ENCODE measurements at regions not wholly inside any gene's neighbourhood (a gene's known extent, or its start where the extent isn't known, plus 50 kb on each side); places are given as distances from the start of the nearest gene placed in this dataset.

- intact Hi-C loops (cut with DNase I): no loop called here
- Histone ChIP-seq H3K27me3 (no peaks in the 10 kb centered on the region), H3K4me1 (no peaks in the 10 kb centered on the region), H3K9me3 (no peaks in the 10 kb centered on the region), H3K27ac (no peak overlapping the region), H3K4me3 (no peak overlapping the region), H3K36me3 (no peaks in the 10 kb centered on the region)
- no peak for TF ChIP-seq CTCF (IDR thresholded peaks at IDR 0.05)
- FAIRE-seq (no peak), ATAC-seq (no peak), DNase-seq (no peak)
- 43 to 57% methylated on average over 2 of the region's 2 CpGs for WGBS, 2 donors
Measured at GRCh38 chr9:115715666-115716065, 437.9 kb upstream of the PAPPA start.

- no peak for DNase-seq
- no peak overlapping the region for H3K4me3 ChIP-seq
- no peaks in the 10 kb centered on the region for H3K9me3 ChIP-seq
- H3K4me1 ChIP-seq: no peaks in the 10 kb centered on the region
- no peaks in the 10 kb centered on the region for H3K27me3 ChIP-seq
- ATAC-seq: no peak
- no peak for TF ChIP-seq CTCF (IDR thresholded peaks at IDR 0.05)
- H3K27ac ChIP-seq: no peak overlapping the region
- H3K36me3 ChIP-seq: no peaks in the 10 kb centered on the region
- no peak for FAIRE-seq
- intact Hi-C loops (cut with DNase I): no loop called here
Measured at GRCh38 chr9:115717298-115717697, 436.3 kb upstream of the PAPPA start.

- no peak overlapping the region for H3K4me3 ChIP-seq
- WGBS, 2 donors: 59 to 76% methylated on average over 1 of the region's 1 CpG
- no peak for FAIRE-seq
Measured at GRCh38 chr9:115717711-115718173, 435.8 kb upstream of the PAPPA start.

GRCh38 chr9:115730396-115730795 lies 423.2 kb upstream of the PAPPA start:
- TF ChIP-seq CTCF (IDR thresholded peaks at IDR 0.05): no peak
- Histone ChIP-seq H3K36me3 (no peaks in the 10 kb centered on the region), H3K9me3 (no peaks in the 10 kb centered on the region), H3K27me3 (no peaks in the 10 kb centered on the region), H3K4me1 (no peaks in the 10 kb centered on the region), H3K27ac (no peak overlapping the region), H3K4me3 (no peak overlapping the region)
- intact Hi-C loops (cut with DNase I): no loop called here
- WGBS, 2 donors: 62 to 65% methylated on average over 4 of the region's 4 CpGs
- ATAC-seq (no peak), DNase-seq (no peak), FAIRE-seq (no peak)

More at GRCh38 chr9:115717711-115718173, 435.8 kb upstream of the PAPPA start:
- no peak for TF ChIP-seq CTCF (IDR thresholded peaks at IDR 0.05)
- Histone ChIP-seq H3K27ac (no peak overlapping the region), H3K4me1 (no peaks in the 10 kb centered on the region), H3K36me3 (no peaks in the 10 kb centered on the region), H3K9me3 (no peaks in the 10 kb centered on the region), H3K27me3 (no peaks in the 10 kb centered on the region)
- ATAC-seq (no peak), DNase-seq (no peak)
- intact Hi-C loops (cut with DNase I): no loop called here

- FAIRE-seq: no peak
- WGBS, 2 donors: 35 to 59% methylated on average over 1 of the region's 1 CpG
- intact Hi-C loops (cut with DNase I): no loop called here
Measured at GRCh38 chr9:115730845-115731244, 422.7 kb upstream of the PAPPA start.

More at GRCh38 chr9:115730845-115731244, 422.7 kb upstream of the PAPPA start:
- no peak for TF ChIP-seq CTCF (IDR thresholded peaks at IDR 0.05)
- ATAC-seq (no peak), DNase-seq (no peak)
- H3K4me1 ChIP-seq: no peaks in the 10 kb centered on the region
- no peaks in the 10 kb centered on the region for H3K9me3 ChIP-seq
- H3K27ac ChIP-seq: no peak overlapping the region
- no peaks in the 10 kb centered on the region for H3K27me3 ChIP-seq
- no peaks in the 10 kb centered on the region for H3K36me3 ChIP-seq
- H3K4me3 ChIP-seq: no peak overlapping the region
